Activated CD4-positive, CD25-positive, alpha-beta regulatory T cell treated with anti-CD3 and anti-CD28 coated beads, Interleukin-2, amount 50 U/mL, for 24 hours (primary cell): ENCODE measurements at regions not wholly inside any gene's neighbourhood (a gene's known extent, or its start where the extent isn't known, plus 50 kb on each side); places are given as distances from the start of the nearest gene placed in this dataset.
"Not testable (repeated sequence)": the region's sequence is repeated elsewhere in the genome, so short reads cannot be mapped to it uniquely, and the experiment has no call there.

Experiments
- ATAC-seq, 2 donors: fragments of 150-1000 bp; cut with Tn5 transposase; one replicate each; pipeline ENCODE4 v1.10.0; 2021; ENCODE audit warnings: mild to moderate bottlenecking in 1 of 2, moderate library complexity in 1 of 2

DNA sequence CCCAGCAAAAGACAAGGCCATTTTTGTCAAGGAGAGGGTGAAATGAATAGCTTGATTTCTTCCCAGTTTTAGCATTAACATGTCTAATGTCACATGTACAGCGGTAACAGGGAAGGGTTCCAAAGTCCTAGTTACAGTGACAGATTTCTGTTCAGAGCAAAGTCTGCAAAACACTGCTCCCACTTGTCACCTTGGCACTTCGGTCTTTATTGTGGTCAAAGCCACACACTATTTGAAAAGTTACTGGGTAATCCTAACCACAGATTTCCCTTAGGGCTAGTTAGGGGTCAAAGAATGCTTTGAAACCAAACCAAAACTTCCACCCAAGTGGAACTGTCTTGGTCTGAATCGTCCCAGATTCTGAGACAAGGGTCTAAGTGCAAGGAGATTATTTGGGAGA, 455.6 kb downstream of the HS3ST3B1 start:
- no peak for ATAC-seq

DNA sequence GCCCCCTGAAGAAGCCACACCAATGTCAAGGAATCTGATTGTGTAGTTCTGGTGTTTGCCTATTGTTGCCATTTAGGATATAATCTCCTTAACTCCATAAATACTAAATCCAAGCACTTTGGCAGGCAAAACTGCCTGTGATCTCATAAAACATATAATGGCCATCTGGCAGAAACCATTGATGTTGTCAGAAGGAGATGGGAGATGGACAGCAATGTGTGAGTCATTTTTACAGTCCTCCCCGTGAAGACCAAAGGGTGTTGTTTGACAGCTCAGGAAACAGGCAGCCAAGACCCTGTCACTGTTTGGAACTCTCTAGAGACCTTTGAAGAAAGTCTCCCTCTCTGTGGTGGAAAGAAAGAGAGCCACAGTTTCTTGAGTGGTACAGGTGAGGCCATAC, 454.1 kb downstream of the HS3ST3B1 start:
- ATAC-seq = no peak

DNA sequence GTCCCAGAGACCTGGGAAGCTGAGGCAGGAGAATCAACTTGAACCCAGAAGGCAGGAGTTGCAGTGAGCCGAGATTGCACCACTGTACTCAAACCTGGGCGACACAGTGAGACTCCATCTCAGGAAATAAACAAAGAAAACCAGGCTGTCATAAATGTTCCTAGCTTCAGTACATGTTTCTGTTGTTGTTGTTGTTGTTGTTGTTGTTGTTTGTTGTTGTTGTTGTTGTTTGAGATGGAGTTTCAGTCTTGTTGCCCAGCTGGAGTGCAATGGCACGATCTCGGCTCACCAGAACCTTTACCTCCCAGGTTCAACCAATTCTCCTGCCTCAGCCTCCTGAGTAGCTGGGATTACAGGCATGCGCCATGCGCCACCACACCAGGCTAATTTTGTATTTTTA, 452.5 kb downstream of the HS3ST3B1 start:
- no peak for ATAC-seq

DNA sequence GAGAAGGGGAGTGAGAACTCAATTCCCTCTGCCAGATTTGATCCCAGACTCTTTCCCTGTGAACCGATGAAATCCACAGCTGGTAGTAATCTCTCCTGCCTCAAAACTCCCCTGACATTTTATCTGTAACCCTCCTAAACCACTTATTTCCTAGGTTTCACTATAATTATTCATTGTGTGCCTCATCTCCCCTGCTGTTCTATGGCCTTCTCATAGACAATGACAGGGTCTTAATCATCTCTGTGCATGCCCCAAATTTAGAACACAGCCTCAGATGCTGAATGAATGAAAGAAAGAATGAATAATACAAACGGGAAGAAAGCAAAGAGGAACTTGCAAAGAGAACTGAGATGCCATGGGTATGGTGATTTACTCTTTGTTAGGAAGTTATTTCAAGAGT, 451.1 kb downstream of the HS3ST3B1 start:
- ATAC-seq = no peak

DNA sequence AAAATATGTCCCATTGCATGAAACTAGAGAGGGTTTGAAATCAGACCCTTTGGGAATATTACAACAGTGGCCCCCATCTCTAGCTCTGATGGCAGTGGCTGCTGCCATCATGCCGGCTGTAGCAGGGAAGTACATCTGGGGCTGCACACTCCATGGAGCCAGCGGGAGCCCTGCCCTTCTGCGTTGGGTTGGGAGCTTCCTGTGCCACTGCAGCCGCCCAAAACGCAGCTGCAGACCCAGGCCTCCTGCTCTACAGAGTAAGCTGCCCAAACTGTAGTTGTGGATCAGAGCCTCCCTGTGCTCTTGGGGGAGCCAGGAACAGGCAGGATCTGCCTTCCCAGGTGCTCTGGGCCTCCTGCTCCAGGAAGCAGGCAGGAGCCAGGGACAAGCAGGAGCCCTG, 450.0 kb downstream of the HS3ST3B1 start:
- no peak for ATAC-seq

DNA sequence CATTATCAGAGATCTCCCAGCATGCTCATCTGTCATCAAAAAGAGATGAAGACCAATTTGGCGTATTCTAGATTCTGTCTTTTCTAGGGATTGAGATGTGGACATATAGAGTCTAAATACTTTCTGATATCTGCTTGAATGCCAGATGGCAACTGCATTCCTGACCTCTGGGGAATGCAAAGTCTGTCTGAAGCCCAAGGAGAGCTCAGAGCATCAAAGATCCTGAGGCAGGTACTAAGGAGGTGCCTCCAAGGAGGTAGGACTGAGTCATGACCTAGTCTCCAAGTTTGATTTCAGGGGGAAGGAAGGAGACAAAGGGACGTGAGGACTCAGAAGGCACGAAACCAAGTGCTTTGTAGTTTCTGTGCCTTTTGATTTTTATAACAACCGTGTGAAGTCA, 448.4 kb downstream of the HS3ST3B1 start:
- ATAC-seq = no peak

DNA sequence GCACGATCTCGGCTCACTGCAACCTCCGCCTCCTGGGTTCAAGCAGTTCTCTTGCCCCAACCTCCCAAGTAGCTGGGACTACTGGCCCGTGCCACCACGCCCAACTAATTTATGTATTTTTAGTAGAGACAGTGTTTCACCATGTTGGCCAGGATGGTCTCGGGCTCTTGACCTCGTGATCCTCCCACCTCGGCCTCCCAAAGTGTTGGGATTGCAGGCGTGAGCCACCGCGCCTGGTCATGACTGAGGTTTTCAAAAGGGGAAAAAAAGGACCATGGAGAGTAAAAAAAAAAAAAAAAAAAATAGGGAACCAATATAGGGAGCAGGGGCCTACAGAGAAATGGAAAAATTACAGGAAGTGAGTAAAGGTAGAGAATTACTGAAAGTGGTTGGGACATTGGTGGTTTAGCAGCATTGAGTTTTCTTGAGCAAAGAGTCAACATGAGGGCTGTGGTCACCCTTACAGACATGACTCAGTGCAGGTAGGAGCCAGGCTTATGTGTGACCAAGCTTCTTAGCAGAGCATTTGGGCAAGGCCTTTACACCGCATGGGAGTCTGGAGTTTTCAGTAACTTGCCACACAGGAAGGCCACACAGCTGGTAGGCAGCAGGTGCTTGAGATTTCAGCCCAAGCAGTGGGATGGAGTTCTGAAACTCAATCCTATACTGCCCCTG, 447.3 kb downstream of the HS3ST3B1 start:
- peak in 1 of 2 donors; percentile 41 for ATAC-seq

DNA sequence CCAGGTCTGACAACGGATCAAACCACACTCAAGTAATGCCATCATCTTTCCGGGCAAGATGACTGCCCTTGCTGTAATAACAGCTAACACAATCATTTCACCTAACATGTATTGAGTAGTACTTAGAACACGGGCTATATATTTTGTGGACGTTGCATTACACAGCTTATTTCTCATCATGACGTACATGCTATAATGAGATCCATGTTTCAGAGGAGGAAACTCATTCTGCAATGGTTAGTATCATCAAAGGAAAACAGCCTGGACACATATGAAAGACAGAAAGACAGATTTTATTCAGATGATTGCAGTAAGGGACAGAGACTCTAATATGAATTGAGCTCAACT, 446.7 kb downstream of the HS3ST3B1 start:
- no peak for ATAC-seq

DNA sequence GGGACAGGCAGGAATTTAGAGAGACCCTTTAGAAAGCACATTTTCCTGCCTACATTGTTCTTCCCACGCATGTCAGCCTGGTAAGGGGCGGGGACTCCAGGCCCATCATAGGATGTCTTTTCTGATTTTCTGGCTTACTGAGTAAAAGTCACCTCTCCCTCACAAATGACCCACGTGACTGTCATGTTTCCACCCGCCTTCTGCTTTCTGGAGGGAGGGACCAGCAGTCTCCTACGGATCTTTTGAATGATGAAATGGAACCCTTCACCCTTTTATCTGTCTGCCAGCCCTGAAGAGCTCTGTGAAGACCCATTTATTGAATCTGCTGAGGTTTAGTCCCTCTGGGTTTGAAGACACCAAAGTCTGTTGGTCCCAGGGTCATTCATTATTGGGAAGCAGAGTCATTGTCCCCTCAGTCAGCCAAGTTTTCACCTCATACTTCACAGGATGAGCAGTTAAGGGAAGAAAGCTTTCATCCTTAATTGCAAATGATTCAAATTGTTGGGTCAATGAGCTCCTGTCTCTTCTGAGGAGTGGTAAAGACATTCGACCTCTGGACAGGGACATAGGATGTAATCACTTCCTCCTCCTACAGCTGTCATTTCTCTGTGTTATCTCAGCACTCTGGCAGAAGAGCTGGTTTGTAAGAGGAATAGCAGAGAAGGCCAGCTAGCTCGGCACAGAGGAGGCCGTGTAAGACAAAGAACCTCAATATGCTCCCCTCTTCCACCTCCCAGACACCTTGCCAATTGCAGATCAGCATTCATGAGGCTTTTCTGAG, 446.1 kb downstream of the HS3ST3B1 start:
- no peak for ATAC-seq

DNA sequence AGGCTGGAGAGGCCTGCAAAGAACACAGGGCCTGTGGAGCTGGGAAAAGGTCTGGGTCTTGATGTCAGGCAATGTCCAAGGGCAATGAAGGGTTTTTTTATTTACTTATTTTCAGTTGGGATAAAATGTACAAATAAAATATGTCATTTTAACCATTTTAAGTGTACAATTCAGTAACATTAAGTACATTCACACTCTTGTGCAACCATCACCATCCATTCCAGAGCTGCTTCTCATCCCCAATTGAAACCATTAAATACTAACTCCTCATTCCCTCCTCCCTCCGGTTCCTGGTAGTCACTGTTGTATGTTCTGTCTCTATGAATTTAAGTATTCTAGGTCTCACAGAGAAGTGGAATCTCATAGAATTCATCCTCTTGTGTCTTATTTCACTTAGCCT, 444.7 kb downstream of the HS3ST3B1 start:
- ATAC-seq = no peak

DNA sequence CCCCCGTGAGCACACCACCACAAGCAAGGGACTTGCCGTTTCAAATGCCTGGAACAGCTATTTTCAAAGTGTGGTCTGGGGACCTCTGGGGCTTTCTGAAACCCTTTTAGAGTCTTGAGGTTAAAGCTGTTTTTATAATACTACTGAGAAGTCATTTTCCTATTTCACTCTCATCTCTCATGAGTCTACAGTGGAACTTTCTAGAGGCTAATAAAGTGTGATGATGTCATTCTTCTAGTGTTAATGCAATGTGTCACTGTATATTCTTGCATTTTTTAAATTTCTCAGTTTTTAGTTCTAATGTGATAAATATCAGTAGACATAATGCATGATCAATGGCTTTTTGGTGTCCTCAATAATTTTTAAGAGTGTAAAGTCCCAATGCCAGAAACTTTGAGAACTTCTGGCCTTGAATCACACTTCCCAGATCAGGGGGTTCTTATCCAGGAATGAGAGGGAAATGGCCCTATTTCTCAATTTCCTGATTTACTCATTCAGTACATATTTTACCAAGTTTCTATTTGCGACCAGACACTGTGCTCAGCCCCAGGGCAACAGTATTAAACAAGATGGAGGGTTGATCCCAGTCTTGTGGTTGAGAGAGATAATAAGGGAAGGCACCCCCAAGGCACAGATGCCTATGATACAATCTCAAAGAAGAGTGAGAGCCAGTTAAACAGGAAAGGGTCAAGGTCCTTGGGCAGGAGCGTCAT, 444.0 kb downstream of the HS3ST3B1 start:
- no peak for ATAC-seq

DNA sequence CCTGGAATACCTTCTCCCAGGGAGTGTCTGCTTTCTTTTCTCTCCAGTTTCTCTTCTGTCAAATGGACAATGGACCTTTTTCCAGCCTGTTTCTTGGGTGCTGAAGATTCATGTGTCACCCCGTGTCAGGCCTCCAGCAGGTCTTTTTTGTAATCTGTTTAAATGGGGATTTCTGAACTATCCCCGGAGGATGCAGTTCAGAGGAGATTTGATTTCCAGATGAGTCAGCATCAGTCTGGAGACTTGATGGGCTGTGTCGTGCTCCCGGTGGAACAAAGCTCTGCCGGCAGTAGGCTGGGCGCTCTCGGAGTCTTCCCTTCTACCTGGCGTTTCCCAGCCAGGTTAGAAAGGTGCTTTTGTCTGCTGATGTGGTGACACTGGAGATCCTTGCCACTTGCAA, 440.6 kb downstream of the HS3ST3B1 start:
- no peak for ATAC-seq

DNA sequence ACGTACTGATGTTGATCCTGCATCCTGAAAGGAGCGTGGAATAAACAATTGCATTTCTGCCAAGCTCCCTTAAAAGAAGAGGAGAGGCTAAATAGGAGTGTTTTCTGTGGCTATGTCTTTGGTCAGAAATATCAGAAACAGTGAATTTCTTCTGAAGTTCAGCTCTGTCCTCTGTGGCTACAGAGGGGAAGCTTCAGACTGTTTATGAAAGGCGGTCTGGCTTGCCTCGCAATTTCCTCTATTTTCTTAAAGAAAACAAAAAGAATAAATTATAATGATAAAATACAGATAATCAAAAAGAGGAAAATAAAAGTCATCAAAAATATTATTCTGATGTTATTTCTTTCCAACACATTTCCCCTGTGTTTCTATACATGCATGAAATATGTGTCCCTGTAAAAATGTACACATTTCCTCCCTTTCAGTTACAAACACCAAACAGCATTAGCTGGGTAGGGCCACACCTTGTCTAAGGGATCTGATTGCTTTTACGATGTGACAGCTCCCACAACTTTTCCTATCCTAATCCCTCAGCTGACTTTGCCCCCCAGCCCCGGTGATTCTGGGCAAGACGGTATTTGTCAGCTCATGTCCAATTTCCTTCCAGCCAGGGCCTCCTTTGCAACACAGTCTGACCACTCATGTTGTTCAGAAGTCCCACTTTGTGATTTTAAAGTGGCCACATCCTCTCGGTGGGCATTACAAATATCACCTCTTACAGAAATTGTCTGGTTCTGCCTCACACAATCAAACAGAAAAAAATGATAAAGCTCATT, 439.0 kb downstream of the HS3ST3B1 start:
- ATAC-seq = no peak

DNA sequence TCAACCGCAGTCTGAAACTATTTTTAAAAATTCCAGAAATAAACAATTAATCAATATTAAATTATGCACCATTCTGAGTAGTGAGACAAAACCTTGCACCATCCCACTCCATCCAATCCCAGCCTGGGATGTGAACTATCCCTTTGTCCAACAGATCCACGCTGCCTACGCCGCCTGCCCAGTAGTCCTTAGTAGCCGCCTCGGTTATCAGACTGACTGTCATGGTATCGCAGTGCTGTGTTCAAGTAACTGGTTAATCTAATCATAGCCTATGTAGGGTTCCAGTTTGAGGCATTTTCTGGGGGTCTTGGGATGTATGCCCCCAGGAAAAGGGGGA, 437.7 kb downstream of the HS3ST3B1 start:
- ATAC-seq = no peak

DNA sequence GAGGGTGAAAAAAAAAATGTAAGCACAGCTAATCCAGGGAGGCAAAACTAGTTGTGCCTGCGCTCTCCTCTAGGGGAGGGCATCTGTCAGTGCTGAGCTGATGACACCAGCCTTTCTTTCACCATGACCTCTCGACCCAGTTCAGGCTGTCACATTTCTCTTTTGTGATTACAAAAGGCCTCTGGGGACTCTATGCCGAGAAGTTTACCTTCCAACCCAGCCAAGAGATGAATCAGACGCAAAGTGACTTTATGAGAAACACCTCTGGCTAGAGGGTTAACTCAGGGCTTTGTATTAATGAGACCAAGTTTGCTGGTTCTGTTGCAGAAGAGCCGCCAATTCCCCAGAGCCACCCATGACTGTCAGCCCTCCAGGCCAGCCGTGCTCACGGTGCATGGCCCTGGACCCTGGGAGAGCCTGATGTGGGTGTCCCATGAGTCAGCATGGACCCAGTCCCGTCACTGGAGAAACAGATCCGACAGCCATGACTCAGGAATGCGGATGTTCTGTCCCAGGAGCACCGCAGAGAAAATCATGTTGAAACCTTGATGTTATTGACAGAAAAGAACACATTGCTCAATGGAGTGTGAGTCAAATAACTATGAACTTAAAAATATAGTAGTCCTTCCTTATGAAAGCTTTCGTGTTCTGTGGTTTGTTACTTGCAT, 437.2 kb downstream of the HS3ST3B1 start:
- ATAC-seq = peak in 1 of 2 donors; percentile 30

DNA sequence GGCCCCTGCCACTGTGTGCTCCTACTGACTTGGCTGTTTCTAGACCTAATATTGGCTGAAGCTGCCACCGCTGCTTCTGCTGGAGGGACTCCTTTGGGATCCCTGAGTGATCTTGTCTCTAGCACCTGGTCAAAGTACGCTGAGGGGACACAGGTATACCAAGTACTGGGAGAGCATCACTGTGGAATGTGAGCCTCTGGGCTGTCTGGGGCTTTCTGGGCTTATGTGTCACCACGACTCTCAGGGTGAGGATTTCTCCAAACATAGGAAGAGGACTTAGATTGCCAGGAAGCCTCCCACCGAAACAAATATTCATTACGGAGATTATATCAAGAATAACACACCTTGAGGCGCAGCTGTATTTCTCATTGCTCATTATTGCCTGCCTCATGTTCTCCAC, 435.8 kb downstream of the HS3ST3B1 start:
- ATAC-seq = no peak

DNA sequence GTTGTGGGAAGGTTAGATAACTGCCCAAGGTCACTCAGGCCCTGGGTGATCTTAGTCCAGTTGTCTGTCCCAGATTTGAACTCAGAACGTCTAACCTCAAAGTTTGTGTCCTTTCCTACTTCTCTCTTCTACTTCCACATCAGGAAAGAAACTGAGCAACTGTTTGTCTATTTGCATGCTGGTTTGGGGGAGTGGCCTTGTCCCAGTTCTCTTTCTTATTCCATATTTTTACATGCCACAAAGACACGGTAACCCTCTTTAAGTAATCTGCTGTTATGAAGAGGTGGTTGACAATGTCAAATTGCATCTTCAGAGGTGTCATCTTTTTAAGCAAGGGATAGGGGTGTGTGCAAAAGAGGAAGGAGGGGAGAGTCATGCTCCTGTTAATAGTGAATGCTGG, 432.5 kb downstream of the HS3ST3B1 start:
- ATAC-seq = no peak

DNA sequence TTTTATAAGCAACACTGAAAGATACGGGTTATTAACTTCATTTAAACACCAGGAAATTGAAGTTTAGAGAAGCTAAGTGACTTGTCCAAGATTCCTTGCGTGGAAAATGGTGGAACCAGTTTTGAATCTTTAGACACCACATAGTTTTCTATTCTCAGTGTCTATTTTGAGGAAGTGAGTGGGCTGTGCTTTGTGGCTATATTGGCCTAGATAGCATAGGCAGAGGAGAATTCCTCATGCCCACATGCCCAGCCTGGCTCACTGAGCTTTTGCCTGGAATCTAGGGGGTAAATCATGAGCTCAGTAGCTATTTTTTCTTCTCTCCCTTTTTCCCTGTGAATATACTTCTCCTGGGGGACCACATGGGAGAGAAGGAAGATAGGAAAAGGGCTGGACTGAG, 431.3 kb downstream of the HS3ST3B1 start:
- no peak for ATAC-seq

DNA sequence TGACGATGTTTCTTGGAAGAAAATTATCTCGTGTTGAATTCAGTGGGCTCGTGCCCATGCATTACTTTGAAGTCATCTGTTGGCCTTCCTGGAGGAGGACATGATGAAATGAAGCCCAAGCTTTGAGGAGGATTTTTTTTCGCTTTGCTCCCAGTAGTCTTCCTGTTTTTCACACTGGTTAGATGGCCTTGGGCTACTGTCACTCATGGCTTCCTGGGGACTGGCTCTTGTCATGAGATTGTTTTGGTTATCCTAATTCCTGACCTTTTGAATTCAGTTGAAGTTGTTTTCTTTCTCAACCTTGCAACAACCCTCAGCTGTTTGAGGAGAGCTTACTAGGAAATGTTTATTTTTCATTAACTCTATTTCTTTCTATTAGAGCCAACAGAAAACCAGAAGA, 430.7 kb downstream of the HS3ST3B1 start:
- no peak for ATAC-seq

DNA sequence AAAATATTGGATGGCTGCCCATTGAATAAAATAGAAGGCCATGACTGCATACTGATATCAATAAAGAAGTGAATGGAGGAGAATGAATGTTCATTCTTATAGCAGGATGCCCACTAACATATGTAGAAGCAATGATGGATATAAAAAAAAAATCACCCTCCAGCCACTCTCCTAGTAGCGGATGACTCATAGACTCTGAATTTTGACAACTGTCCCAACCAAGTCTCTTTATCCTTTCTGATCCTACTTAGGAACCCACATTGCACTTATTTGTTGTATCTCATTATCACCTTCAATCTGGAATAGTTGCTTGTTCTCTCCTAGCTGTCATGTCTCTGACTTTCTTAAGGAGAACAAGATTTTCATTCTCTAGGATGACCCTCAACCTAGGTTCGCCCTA, 429.9 kb downstream of the HS3ST3B1 start:
- no peak for ATAC-seq

DNA sequence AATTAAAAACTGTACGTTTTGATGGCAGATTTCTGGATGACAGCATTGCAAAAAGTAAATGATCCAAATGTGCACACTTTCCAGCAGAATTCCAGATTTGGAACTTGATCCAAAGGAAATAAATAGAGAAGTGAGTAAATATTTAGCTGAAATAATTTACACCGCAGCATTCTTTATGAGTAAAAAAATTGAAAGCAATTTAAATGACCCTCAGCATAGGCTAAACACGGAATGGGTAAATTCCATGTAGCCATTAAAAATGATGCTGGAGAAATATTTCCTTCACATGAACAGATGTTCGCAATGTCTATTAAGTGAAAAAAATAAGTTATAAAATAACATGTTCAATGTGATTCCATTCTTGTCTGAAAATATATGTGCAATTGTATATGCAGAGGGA, 424.8 kb downstream of the HS3ST3B1 start:
- ATAC-seq = no peak

DNA sequence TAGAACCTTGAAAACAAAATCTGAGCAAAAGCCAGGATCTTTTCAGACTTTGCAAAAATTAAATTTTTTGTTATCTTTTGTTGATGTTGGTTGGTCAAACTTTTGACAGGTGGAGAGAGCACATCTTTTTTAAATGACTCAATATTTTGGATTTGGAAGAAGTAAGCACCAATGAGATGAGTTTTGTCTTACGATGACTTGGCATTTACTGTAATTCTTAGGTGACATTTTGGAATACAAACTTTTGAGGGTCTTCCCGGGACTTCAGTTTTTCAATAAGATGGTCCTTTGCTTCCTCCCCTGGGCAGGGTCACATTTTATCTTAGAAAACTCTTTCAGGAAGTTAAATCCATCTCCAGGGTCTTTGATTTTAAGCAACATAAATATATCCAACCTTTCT, 423.9 kb downstream of the HS3ST3B1 start:
- no peak for ATAC-seq

DNA sequence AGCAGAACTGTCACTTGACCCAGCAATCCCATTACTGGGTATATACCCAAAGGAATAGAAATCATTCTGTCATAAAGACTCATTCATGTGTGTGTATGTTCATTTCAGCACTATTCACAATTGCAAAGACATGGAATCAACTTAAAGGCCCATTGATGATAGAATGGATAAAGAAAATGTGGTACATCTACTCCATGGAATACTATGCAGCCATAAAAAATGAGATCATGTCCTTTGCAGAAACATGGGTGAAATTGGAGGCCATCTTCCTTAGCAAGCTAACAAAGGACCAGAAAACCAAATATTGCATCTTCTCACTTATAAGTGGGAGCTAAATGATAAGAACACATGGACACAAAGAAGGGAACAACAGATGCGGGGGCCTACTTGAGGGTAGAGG, 422.5 kb downstream of the HS3ST3B1 start:
- not testable (repeated sequence) for ATAC-seq
